Esophagus muscularis mucosa (tissue), 3 donors: ENCODE measurements at regions not wholly inside any gene's neighbourhood (a gene's known extent, or its start where the extent isn't known, plus 50 kb on each side); places are given as distances from the start of the nearest gene placed in this dataset.

ENCODE experiments used
- CTCF ChIP-seq, 3 experiments: fragments of 200-600 bp in 2 of 3; fragments of 450-650 bp in 1 of 3; sonication (generic) in 2 of 3; IDR thresholded peaks; one replicate each; pipeline ENCODE4 v1.5.1; 2017 to 2019; ENCODE audit warnings: antibody characterized with exemption in 3 of 3, mild to moderate bottlenecking in 2 of 3, moderate library complexity in 1 of 3
- POLR2A ChIP-seq: fragments of 450-650 bp; IDR thresholded peaks from one replicate; pipeline ENCODE4 v1.6.1; 2017; ENCODE audit warnings: antibody characterized with exemption, moderate library complexity, mild to moderate bottlenecking, low read depth
- POLR2AphosphoS5 ChIP-seq, 2 donors: sonication (generic); formaldehyde crosslinking; IDR thresholded peaks; one replicate each; pipeline ENCODE4 v1.6.1; 2017; ENCODE audit warnings: antibody characterized with exemption in 2 of 2

GRCh38 chr18:41504316-41504715, 450.7 kb upstream of the PIK3C3 start:
- TF ChIP-seq CTCF (IDR thresholded peaks at IDR 0.05) (no peak), POLR2AphosphoS5 (IDR thresholded peaks at IDR 0.05) (no peak), POLR2A (no peak)
